ENCODE measurements at regions not wholly inside any gene's neighbourhood (a gene's known extent, or its start where the extent isn't known, plus 50 kb on each side); places are given as distances from the start of the nearest gene placed in this dataset.

DNA sequence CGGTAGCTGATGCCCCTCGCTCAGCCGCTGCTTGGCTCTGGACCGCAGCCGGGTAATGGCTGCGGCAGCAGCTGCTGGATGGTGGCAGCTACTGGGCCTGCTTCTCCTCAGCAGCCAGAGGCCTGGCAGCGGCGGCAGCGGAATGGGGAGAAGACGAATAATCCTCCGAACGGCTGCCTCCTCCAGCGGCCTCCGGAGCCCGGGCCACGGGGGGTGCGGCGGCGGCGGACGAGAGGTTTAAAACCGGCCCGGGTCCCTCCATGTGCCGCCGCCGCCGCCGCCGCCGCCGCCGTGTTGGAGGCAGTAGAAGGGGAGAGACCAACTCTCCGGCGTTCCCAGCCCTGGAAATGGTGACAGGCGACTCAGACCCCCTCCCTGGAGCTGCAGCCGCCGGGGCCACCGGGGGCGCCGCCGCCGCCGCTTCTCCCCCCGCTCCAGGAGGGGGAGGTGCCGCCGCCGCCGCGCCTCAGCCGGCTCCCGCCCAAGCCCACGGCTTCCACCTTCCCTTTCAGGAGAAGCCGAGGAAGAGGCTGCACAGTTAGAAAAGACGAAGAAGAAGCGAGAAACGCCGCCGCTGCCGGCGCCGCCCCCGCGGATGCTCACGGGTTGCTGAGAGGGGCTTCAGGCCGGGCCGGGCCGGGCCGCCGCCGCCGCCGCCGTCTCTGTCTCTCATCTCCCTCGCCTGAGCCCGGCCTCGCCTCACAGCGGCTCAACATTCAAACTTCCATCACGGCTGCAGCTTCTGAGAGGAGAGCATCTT lies 118.4 kb upstream of the PRSS3 start:
- TF ChIP-seq, protein P1, sequence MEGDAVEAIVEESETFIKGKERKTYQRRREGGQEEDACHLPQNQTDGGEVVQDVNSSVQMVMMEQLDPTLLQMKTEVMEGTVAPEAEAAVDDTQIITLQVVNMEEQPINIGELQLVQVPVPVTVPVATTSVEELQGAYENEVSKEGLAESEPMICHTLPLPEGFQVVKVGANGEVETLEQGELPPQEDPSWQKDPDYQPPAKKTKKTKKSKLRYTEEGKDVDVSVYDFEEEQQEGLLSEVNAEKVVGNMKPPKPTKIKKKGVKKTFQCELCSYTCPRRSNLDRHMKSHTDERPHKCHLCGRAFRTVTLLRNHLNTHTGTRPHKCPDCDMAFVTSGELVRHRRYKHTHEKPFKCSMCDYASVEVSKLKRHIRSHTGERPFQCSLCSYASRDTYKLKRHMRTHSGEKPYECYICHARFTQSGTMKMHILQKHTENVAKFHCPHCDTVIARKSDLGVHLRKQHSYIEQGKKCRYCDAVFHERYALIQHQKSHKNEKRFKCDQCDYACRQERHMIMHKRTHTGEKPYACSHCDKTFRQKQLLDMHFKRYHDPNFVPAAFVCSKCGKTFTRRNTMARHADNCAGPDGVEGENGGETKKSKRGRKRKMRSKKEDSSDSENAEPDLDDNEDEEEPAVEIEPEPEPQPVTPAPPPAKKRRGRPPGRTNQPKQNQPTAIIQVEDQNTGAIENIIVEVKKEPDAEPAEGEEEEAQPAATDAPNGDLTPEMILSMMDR (IDR thresholded peaks at IDR 0.05) = no peak
- no peak for TF ChIP-seq POLR2A (IDR thresholded peaks at IDR 0.05)

All from right lobe of liver (tissue), 4 donors.